Urinary bladder (tissue), 4 donors: ENCODE measurements at regions not wholly inside any gene's neighbourhood (a gene's known extent, or its start where the extent isn't known, plus 50 kb on each side); places are given as distances from the start of the nearest gene placed in this dataset. TPM values are rescaled to one million over a fixed set of nuclear protein-coding genes. Genes with fewer than 3 reads are reported as not detected.

Source experiments
- DNase-seq: peaks from one replicate; pipeline ENCODE4 v3.0.0-alpha.2; 2015; ENCODE audit errors: extremely low spot score
- H3K27ac ChIP-seq: one replicate; pipeline ENCODE4 v1.5.1; 2013; ENCODE audit warnings: low read depth, mild to moderate bottlenecking, moderate library complexity
- H3K36me3 ChIP-seq: one replicate; pipeline ENCODE4 v1.6.1; 2013; ENCODE audit warnings: mild to moderate bottlenecking, moderate library complexity; ENCODE audit not compliant: insufficient read depth
- H3K4me1 ChIP-seq: one replicate; pipeline ENCODE4 v1.6.1; 2013; ENCODE audit warnings: mild to moderate bottlenecking, moderate library complexity; ENCODE audit not compliant: insufficient read depth
- H3K4me3 ChIP-seq: one replicate; pipeline ENCODE4 v1.5.1; 2013; ENCODE audit warnings: low read depth, low read length
- WGBS: extraction: QIAGEN DNeasy Blood & Tissue Kit; methylation state at CpG from one replicate; pipeline ENCODE4 v1.1.7; 2013; 5-methylcytosine and 5-hydroxymethylcytosine counted together
- small RNA-seq: library from RNA; depleted of rRNA; stranded (forward); fragments of <200 nt; gene quantifications from one replicate; pipeline ENCODE3, GENCODE V24; 2014
- donor health status: healthy with polysubstance abuse.
- donor health status: healthy.

DNA sequence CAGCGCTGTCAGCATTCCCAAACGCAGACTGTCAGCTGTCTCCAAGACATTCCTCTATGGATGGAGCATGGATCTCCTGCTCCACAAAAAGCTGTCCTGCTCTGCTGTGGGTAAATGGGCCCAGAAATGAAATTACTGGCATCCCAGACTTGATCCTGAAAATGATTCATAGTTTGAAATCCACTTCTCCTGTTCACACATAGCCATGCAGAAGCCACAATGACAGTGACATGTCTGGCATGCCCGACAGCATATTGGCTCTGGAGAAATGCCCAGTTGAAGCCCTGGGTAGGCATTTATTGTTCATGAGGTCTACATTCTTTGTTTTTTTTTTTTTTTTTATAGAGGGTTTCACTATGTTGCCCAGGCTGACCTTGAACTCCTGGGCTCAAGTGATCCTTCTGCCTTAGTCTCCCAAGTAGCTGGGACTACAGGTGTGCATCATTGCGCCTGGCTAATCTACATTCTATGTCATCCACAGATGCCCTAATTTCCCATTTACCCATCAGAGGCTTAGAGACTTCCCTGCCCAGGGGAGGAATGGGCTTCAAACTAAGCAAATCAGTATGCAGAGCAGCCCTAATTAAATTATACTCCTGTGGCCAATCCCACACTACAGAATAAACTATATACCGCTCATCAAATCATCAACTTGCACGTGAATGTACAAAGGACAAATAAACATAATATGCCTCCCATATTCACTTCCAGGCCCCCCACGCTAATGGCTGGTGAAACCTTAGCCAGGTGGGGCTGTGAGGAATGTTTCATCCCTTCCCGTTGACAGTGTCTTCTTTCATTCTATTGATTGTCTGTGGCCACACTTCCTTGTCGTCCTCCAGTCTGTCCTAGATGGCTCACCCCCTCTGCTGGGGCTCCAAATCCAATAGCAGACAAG lies 61.8 kb upstream of the EEPD1 start:
- H3K27ac ChIP-seq, result no peak overlapping the region

DNA sequence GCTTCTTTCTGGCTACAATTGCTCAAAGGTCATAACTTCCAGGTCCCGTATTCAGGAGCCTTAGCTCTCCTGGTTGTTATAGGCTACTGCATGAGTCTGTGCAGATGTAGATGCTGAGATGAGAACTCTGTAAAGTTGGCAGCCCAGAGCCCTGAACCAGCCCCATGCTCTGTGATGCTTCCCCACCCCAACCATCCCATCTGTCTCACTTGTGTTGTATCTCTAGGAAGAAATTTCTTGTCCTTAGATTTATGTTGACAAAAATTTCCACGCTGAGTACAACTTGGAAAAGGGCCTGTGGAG lies 61.2 kb upstream of the EEPD1 start:
- Histone ChIP-seq H3K27ac (no peak overlapping the region), H3K4me1 (no peaks in the 10 kb centered on the region), H3K4me3 (no peak overlapping the region), H3K36me3 (no peaks in the 10 kb centered on the region)
- WGBS, result 76% methylated on average over 2 of the region's 2 CpGs
- DNase-seq, result no peak

More for the DNA sequence above, 61.8 kb upstream of the EEPD1 start:
- no peaks in the 10 kb centered on the region for H3K36me3 ChIP-seq
- H3K4me3 ChIP-seq, result no peak overlapping the region
- 79% methylated on average over 9 of the region's 9 CpGs for WGBS
- DNase-seq, result no peak
- no peaks in the 10 kb centered on the region for H3K4me1 ChIP-seq

DNA sequence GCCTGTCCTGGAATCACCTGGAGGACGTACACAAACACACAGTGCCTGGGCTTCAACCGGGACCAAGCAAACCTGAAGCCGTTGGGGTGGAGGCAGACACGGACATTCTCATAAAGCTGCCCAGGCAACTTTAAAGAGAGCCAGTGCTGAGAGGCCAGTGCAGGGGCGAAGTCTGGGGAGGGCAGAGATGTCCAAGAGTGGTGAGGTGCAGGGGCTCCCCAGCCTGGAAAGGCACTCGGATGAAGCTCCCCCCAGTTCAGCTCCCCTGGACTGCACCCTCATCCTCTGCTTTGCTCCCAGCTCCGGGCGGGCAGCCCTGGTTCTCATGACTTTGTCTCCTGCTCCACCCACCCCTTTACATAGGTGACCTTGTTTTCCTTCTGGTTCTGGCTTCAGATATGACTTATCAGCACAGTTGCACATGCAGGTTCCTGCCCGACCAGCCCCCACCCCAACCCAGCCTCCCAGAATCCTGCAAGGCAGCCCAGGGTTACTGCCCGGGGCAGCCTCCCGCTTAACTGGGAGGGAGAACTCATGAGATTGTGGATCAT lies 60.8 kb upstream of the EEPD1 start:
- Histone ChIP-seq H3K4me3 (no peak overlapping the region), H3K36me3 (no peaks in the 10 kb centered on the region), H3K27ac (no peak overlapping the region), H3K4me1 (no peaks in the 10 kb centered on the region)
- WGBS, result 74% methylated on average over 11 of the region's 11 CpGs
- DNase-seq, result no peak

DNA sequence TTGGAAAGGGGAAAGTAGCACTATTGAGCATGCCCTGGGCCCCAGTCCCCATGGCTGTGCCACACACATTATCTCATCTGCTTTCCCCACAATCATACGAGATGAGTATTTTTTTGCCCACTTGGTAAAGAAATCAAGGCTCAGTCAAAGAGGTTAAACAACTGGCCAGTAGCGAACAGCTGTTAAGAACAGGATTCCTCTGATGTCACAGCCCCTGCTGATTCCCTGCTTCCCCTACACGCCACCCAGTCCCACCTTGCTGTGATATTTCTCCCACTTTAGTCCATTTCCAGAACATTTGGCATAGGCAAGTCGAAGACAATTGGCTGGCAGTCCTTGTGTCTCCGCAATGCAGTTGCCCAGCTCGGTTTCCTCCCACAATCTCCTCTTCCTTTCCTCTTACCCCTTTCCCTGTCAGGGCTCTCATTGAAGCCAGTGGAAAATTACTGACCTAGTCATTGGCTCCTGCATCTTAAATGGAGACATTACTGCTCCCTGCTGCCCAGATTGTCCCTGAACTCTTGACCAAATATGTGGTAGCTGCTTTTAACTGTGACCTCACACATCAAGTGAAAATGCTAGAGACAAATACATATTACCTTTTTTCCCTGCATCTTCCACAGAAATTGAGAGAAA lies 56.5 kb upstream of the EEPD1 start:
- WGBS, result 85% methylated on average over 6 of the region's 6 CpGs
- DNase-seq, result no peak

DNA sequence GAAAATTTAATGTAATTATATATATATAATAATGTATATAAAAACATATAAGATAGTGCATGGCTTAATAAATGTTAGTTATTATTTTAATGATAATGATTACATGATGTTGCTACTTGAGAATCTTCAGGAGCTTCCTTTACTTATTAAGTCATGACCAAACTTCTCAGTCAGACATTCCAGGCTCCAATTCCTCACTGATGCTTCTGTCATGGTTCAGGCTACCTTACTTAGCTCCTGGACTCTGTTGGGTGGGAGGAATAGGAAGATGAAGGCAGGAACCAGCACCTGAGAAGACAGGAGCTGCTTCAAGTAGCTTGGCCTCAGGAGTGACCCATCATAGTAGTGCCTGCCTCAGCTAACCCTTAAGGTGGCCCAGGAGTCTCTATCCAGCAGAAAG lies 55.0 kb upstream of the EEPD1 start:
- Histone ChIP-seq H3K4me1 (no peaks in the 10 kb centered on the region), H3K36me3 (no peaks in the 10 kb centered on the region), H3K4me3 (no peak overlapping the region), H3K27ac (no peak overlapping the region)
- DNase-seq, result no peak

More for the DNA sequence above, 56.5 kb upstream of the EEPD1 start:
- Histone ChIP-seq H3K4me3 (no peak overlapping the region), H3K36me3 (no peaks in the 10 kb centered on the region), H3K4me1 (no peaks in the 10 kb centered on the region), H3K27ac (no peak overlapping the region)

DNA sequence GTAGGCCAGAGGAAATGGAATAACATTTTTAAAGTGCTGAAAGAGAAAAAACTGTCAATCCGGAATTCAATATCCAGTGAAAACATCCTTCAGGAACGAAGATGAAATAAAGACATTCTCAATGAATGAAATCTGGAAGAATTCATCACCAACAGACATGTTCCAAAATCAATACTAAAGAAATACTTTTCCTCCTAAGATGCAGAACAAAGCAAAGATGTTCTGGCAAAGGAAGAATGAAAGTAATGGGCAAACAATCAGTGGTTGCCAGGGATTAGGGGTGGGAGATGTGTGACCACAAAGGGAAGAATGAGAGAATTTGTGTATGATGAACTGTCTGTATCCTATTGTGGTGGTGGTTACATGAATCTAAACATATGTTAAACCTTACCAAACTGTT lies 52.8 kb upstream of the EEPD1 start:
- DNase-seq, result no peak
- Histone ChIP-seq H3K36me3 (no peaks in the 10 kb centered on the region), H3K4me3 (no peak overlapping the region), H3K4me1 (no peaks in the 10 kb centered on the region), H3K27ac (no peak overlapping the region)
- WGBS, result 42% methylated on average over 2 of the region's 2 CpGs

DNA sequence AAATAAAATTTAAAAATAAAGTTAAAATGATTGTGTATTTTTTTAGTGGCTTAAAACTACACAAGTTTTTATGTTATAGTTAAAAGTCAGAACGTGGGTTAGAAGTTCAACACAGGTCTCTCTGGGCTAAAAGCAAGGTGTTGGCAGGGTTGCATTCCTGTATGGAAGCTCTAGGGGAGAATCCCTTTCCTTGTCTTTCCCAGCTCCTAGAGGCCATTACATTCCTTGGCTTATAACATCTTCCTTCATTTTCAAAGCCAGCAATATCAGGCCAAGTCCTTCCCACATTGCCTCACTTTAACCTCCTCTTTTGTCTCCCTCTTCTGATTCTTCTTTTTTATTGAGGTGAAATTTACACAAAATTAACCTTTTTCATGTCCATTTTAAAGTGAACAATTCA lies 52.4 kb upstream of the EEPD1 start:
- H3K36me3 ChIP-seq, result no peaks in the 10 kb centered on the region
- 74% methylated on average over 1 of the region's 1 CpG for WGBS
- no peak for DNase-seq
- H3K27ac ChIP-seq, result no peak overlapping the region
- no peak overlapping the region for H3K4me3 ChIP-seq
- H3K4me1 ChIP-seq, result no peaks in the 10 kb centered on the region

Small RNAs in the stretch of these regions (small RNA-seq; reads per million reads assigned to genes)
- gene RNU6-1085P, result not detected
